ENCODE measurements at regions not wholly inside any gene's neighbourhood (a gene's known extent, or its start where the extent isn't known, plus 50 kb on each side); places are given as distances from the start of the nearest gene placed in this dataset.

- Histone ChIP-seq H2AFZ (ENCODE audit: low read depth, low read length, poor library complexity, severe bottlenecking) (peak overlapping the region; percentile 18), H4K20me1 (ENCODE audit: insufficient read depth) (no peaks in the 10 kb centered on the region), H3K9ac (ENCODE audit: low read length) (no peak overlapping the region), H3K9me2 (ENCODE audit: insufficient read depth) (no peaks in the 10 kb centered on the region), H3K4me3 (replicated peaks in 1 of 2; ENCODE audit: low read depth in 1 of 2, low read length in 2 of 2) (no peak overlapping the region), H3K4me2 (ENCODE audit: low read length) (no peak overlapping the region), H3K79me2 (ENCODE audit: insufficient read depth, low read length) (no peaks in the 10 kb centered on the region), H3K27me3 (ENCODE audit: insufficient read depth, low read length) (no peaks in the 10 kb centered on the region), H3K4me1 (ENCODE audit: control insufficient read depth in 1 of 2, insufficient read depth in 2 of 2, low read length in 2 of 2) (no peaks in the 10 kb centered on the region), H3K27ac (ENCODE audit: low read depth, low read length) (no peak overlapping the region), H3K36me3 (ENCODE audit: control insufficient read depth in 1 of 2, insufficient read depth in 2 of 2, low read length in 2 of 2) (no peaks in the 10 kb centered on the region), H3K9me3 (ENCODE audit: control insufficient read depth in 1 of 2, insufficient read depth in 1 of 2, low read depth in 1 of 2, low read length in 2 of 2) (no peaks in the 10 kb centered on the region)
- no TSS peak for BruUV-seq (replicated peaks)
- CTCF ChIA-PET: no interaction called here
- POLR2A ChIA-PET: no interaction called here
- TF ChIP-seq ZNF274 (IDR thresholded peaks at IDR 0.05; ENCODE audit: low read depth, low read length) (no peak), CEBPB (IDR thresholded peaks at IDR 0.05; ENCODE audit: low read depth) (no peak), EGR1 (IDR thresholded peaks at IDR 0.05; ENCODE audit: low read depth) (no peak), EZH2 (IDR thresholded peaks at IDR 0.05) (no peak), EZH2phosphoT487 (IDR thresholded peaks at IDR 0.05; ENCODE audit: borderline replicate concordance) (no peak), SIN3A (IDR thresholded peaks at IDR 0.05; ENCODE audit: low read depth) (no peak), RAD21 (IDR thresholded peaks at IDR 0.05; ENCODE audit: low read depth) (no peak), CBX3 (IDR thresholded peaks at IDR 0.05; ENCODE audit: low read depth) (no peak), TCF7L2 (IDR thresholded peaks at IDR 0.05; ENCODE audit: borderline replicate concordance, extremely low read depth, insufficient read depth, insufficient read length) (no peak)
- DNase-seq (ENCODE audit: low read depth, low spot score): no peak
- RAD21 ChIA-PET (ENCODE audit: low non-redundant PET in 1 of 2, low total read pairs in 2 of 2, uncharacterized antibody in 2 of 2, unreplicated experiment in 2 of 2): no interaction called here
- intact Hi-C loops (cut with micrococcal nuclease): no loop called here
- ATAC-seq: no peak
These were observed 415.4 kb upstream of the PRICKLE1 start for GRCh38 chr12:43004908-43005307.

GRCh38 chr12:43004141-43004540 lies 414.6 kb upstream of the PRICKLE1 start:
- no peak overlapping the region for H3K4me2 ChIP-seq (ENCODE audit: low read length)
- no peak for DNase-seq (ENCODE audit: low read depth, low spot score)

More at GRCh38 chr12:43004141-43004540, 414.6 kb upstream of the PRICKLE1 start:
- no peak for ATAC-seq
- H3K9me3 ChIP-seq (ENCODE audit: control insufficient read depth in 1 of 2, insufficient read depth in 1 of 2, low read depth in 1 of 2, low read length in 2 of 2): no peaks in the 10 kb centered on the region
- intact Hi-C loops (cut with micrococcal nuclease): no loop called here
- H4K20me1 ChIP-seq (ENCODE audit: insufficient read depth): no peaks in the 10 kb centered on the region
- no peaks in the 10 kb centered on the region for H3K27me3 ChIP-seq (ENCODE audit: insufficient read depth, low read length)
- no peaks in the 10 kb centered on the region for H3K79me2 ChIP-seq (ENCODE audit: insufficient read depth, low read length)
- POLR2A ChIA-PET: no interaction called here
- H3K36me3 ChIP-seq (ENCODE audit: control insufficient read depth in 1 of 2, insufficient read depth in 2 of 2, low read length in 2 of 2): no peaks in the 10 kb centered on the region
- no peaks in the 10 kb centered on the region for H3K9me2 ChIP-seq (ENCODE audit: insufficient read depth)
- CTCF ChIA-PET: no interaction called here
- RAD21 ChIA-PET (ENCODE audit: low non-redundant PET in 1 of 2, low total read pairs in 2 of 2, uncharacterized antibody in 2 of 2, unreplicated experiment in 2 of 2): no interaction called here
- no peak overlapping the region for H3K4me3 ChIP-seq (replicated peaks in 1 of 2; ENCODE audit: low read depth in 1 of 2, low read length in 2 of 2)
- no peak overlapping the region for H3K27ac ChIP-seq (ENCODE audit: low read depth, low read length)
- no TSS peak for BruUV-seq (replicated peaks)
- TF ChIP-seq ZFX (IDR thresholded peaks at IDR 0.05) (no peak), ZBTB33 (IDR thresholded peaks at IDR 0.05; ENCODE audit: extremely low read depth, insufficient replicate concordance, low read length) (no peak), CTCF (IDR thresholded peaks at IDR 0.05 in 2 of 3, conservative IDR thresholded peaks at IDR 0.05 in 1 of 3; ENCODE audit: borderline replicate concordance in 1 of 3, insufficient read depth in 1 of 3, low read depth in 2 of 3, low read length in 2 of 3) (no peak), FOSL1 (IDR thresholded peaks at IDR 0.05; ENCODE audit: low read depth) (no peak), MAX (IDR thresholded peaks at IDR 0.05) (no peak), ATF3 (IDR thresholded peaks at IDR 0.05) (no peak), SP1 (IDR thresholded peaks at IDR 0.05; ENCODE audit: low read depth) (no peak), RAD21 (IDR thresholded peaks at IDR 0.05; ENCODE audit: low read depth) (no peak), SIN3A (IDR thresholded peaks at IDR 0.05; ENCODE audit: low read depth) (no peak), SRF (IDR thresholded peaks at IDR 0.05; ENCODE audit: low read depth) (no peak), EGR1 (IDR thresholded peaks at IDR 0.05; ENCODE audit: low read depth) (no peak), ZNF274 (IDR thresholded peaks at IDR 0.05; ENCODE audit: low read depth, low read length) (no peak), CEBPB (IDR thresholded peaks at IDR 0.05; ENCODE audit: low read depth) (no peak), YY1 (IDR thresholded peaks at IDR 0.05; ENCODE audit: extremely low read depth, insufficient replicate concordance, low read depth, low read length) (no peak)
- no peaks in the 10 kb centered on the region for H3K4me1 ChIP-seq (ENCODE audit: control insufficient read depth in 1 of 2, insufficient read depth in 2 of 2, low read length in 2 of 2)
- H3K9ac ChIP-seq (ENCODE audit: low read length): no peak overlapping the region
- H2AFZ ChIP-seq (ENCODE audit: low read depth, low read length, poor library complexity, severe bottlenecking): no peak overlapping the region
